ENCODE measurements at regions not wholly inside any gene's neighbourhood (a gene's known extent, or its start where the extent isn't known, plus 50 kb on each side); places are given as distances from the start of the nearest gene placed in this dataset.

DNA sequence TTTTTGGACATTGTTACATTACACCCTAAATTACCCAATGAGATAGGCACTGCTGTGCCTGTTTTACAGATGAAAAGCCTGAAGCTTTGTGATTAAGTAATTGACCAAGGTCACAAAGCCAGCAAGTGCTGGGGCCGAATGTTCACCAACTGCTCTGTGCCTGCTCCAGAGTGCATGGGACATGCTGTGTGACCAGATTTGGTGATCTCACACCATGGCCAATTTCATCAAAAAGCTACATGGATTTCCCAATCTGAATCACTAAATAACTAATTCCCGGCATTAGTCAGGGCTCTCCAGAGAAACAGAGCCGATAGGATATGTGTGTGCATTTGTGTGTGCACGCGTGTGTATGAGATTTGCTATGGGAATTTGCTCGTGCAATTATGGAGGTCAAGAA, 228.3 kb upstream of the ECI2 start:
- TF ChIP-seq, protein P1, sequence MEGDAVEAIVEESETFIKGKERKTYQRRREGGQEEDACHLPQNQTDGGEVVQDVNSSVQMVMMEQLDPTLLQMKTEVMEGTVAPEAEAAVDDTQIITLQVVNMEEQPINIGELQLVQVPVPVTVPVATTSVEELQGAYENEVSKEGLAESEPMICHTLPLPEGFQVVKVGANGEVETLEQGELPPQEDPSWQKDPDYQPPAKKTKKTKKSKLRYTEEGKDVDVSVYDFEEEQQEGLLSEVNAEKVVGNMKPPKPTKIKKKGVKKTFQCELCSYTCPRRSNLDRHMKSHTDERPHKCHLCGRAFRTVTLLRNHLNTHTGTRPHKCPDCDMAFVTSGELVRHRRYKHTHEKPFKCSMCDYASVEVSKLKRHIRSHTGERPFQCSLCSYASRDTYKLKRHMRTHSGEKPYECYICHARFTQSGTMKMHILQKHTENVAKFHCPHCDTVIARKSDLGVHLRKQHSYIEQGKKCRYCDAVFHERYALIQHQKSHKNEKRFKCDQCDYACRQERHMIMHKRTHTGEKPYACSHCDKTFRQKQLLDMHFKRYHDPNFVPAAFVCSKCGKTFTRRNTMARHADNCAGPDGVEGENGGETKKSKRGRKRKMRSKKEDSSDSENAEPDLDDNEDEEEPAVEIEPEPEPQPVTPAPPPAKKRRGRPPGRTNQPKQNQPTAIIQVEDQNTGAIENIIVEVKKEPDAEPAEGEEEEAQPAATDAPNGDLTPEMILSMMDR (IDR thresholded peaks at IDR 0.05), result no peak
- TF ChIP-seq POLR2AphosphoS5 (IDR thresholded peaks at IDR 0.05), result no peak

Measured in gastroesophageal sphincter (tissue), 3 donors.